Adipocyte (in vitro differentiated cells): ENCODE measurements at regions not wholly inside any gene's neighbourhood (a gene's known extent, or its start where the extent isn't known, plus 50 kb on each side); places are given as distances from the start of the nearest gene placed in this dataset.

Source experiments
- DNase-seq: peaks from one replicate; pipeline ENCODE4 v3.0.0-alpha.2; 2015; ENCODE audit warnings: low read depth
- H3K27me3 ChIP-seq: replicated peaks from 2 replicates; pipeline ENCODE4 v1.7.0; 2013; ENCODE audit warnings: mild to moderate bottlenecking, low read length, moderate library complexity; ENCODE audit not compliant: control insufficient read depth, insufficient read depth
- H3K36me3 ChIP-seq: 2 replicates; pipeline ENCODE4 v1.7.0; 2013; ENCODE audit warnings: low read length, mild to moderate bottlenecking, moderate library complexity; ENCODE audit not compliant: control insufficient read depth, insufficient read depth, severe bottlenecking
- H3K4me1 ChIP-seq: 2 replicates; pipeline ENCODE4 v1.7.0; 2013; ENCODE audit warnings: mild to moderate bottlenecking, low read length, moderate library complexity; ENCODE audit not compliant: control insufficient read depth, insufficient read depth
- H3K4me3 ChIP-seq: 2 replicates; pipeline ENCODE4 v1.7.0; 2013; ENCODE audit warnings: mild to moderate bottlenecking, low read length, moderate library complexity
- H3K9ac ChIP-seq: 2 replicates; pipeline ENCODE4 v1.7.0; 2013; ENCODE audit warnings: mild to moderate bottlenecking, low read length, moderate library complexity
- H3K9me3 ChIP-seq: 2 replicates; pipeline ENCODE4 v1.7.0; 2013; ENCODE audit warnings: mild to moderate bottlenecking, low read length, moderate library complexity; ENCODE audit not compliant: control insufficient read depth

- H3K36me3 ChIP-seq: peaks cover 4% of the 10 kb centered on the region
- H3K27me3 ChIP-seq: no peaks in the 10 kb centered on the region
- no peaks in the 10 kb centered on the region for H3K4me1 ChIP-seq
- peak; percentile 5 for DNase-seq
- no peak overlapping the region for H3K4me3 ChIP-seq
- H3K9ac ChIP-seq: no peak overlapping the region
- H3K9me3 ChIP-seq: no peaks in the 10 kb centered on the region
Observed at GRCh38 chr4:182155806-182156205, 87.4 kb upstream of the TENM3 start.

GRCh38 chr4:182163180-182163579 is 80.0 kb upstream of the TENM3 start:
- H3K4me1 ChIP-seq: no peaks in the 10 kb centered on the region
- DNase-seq: no peak

GRCh38 chr4:182169572-182169971 is 73.6 kb upstream of the TENM3 start:
- Histone ChIP-seq H3K9me3 (no peaks in the 10 kb centered on the region), H3K4me1 (no peaks in the 10 kb centered on the region), H3K27me3 (no peaks in the 10 kb centered on the region), H3K4me3 (no peak overlapping the region), H3K36me3 (no peaks in the 10 kb centered on the region), H3K9ac (no peak overlapping the region)
- DNase-seq: no peak

More at GRCh38 chr4:182163180-182163579, 80.0 kb upstream of the TENM3 start:
- H3K27me3 ChIP-seq: no peaks in the 10 kb centered on the region
- no peak overlapping the region for H3K4me3 ChIP-seq
- H3K36me3 ChIP-seq: peaks cover 4% of the 10 kb centered on the region
- no peak overlapping the region for H3K9ac ChIP-seq
- H3K9me3 ChIP-seq: no peaks in the 10 kb centered on the region

- DNase-seq: no peak
- no peaks in the 10 kb centered on the region for H3K27me3 ChIP-seq
- no peaks in the 10 kb centered on the region for H3K36me3 ChIP-seq
- no peaks in the 10 kb centered on the region for H3K9me3 ChIP-seq
- no peaks in the 10 kb centered on the region for H3K4me1 ChIP-seq
- H3K9ac ChIP-seq: no peak overlapping the region
- H3K4me3 ChIP-seq: no peak overlapping the region
Observed at GRCh38 chr4:182169987-182170386, 73.2 kb upstream of the TENM3 start.

GRCh38 chr4:182170417-182170935 is 72.7 kb upstream of the TENM3 start:
- no peaks in the 10 kb centered on the region for H3K27me3 ChIP-seq
- no peaks in the 10 kb centered on the region for H3K9me3 ChIP-seq
- no peaks in the 10 kb centered on the region for H3K4me1 ChIP-seq
- DNase-seq: no peak
- no peaks in the 10 kb centered on the region for H3K36me3 ChIP-seq
- H3K4me3 ChIP-seq: no peak overlapping the region
- no peak overlapping the region for H3K9ac ChIP-seq

- H3K36me3 ChIP-seq: no peaks in the 10 kb centered on the region
- no peak overlapping the region for H3K4me3 ChIP-seq
- no peaks in the 10 kb centered on the region for H3K27me3 ChIP-seq
Observed at GRCh38 chr4:182174979-182175378, 68.2 kb upstream of the TENM3 start.

GRCh38 chr4:182175788-182176519 is 67.2 kb upstream of the TENM3 start:
- DNase-seq: no peak
- no peaks in the 10 kb centered on the region for H3K36me3 ChIP-seq
- no peak overlapping the region for H3K9ac ChIP-seq
- no peaks in the 10 kb centered on the region for H3K9me3 ChIP-seq
- peaks cover 15% of the 10 kb centered on the region for H3K4me1 ChIP-seq
- no peaks in the 10 kb centered on the region for H3K27me3 ChIP-seq
- H3K4me3 ChIP-seq: no peak overlapping the region

More at GRCh38 chr4:182174979-182175378, 68.2 kb upstream of the TENM3 start:
- no peak overlapping the region for H3K9ac ChIP-seq
- peaks cover 12% of the 10 kb centered on the region for H3K4me1 ChIP-seq
- DNase-seq: no peak
- H3K9me3 ChIP-seq: no peaks in the 10 kb centered on the region

GRCh38 chr4:182177166-182177565 is 66.0 kb upstream of the TENM3 start:
- no peak overlapping the region for H3K9ac ChIP-seq
- H3K36me3 ChIP-seq: no peaks in the 10 kb centered on the region
- no peak for DNase-seq
- H3K9me3 ChIP-seq: no peaks in the 10 kb centered on the region
- no peaks in the 10 kb centered on the region for H3K27me3 ChIP-seq
- H3K4me1 ChIP-seq: peaks cover 15% of the 10 kb centered on the region
- no peak overlapping the region for H3K4me3 ChIP-seq

- Histone ChIP-seq H3K4me1 (peaks cover 15% of the 10 kb centered on the region), H3K27me3 (no peaks in the 10 kb centered on the region), H3K36me3 (no peaks in the 10 kb centered on the region), H3K4me3 (no peak overlapping the region), H3K9me3 (no peaks in the 10 kb centered on the region), H3K9ac (no peak overlapping the region)
- DNase-seq: peak; percentile 67
Observed at GRCh38 chr4:182179105-182179504, 64.1 kb upstream of the TENM3 start.

- peak; percentile 11 for DNase-seq
- Histone ChIP-seq H3K27me3 (no peaks in the 10 kb centered on the region), H3K9me3 (no peaks in the 10 kb centered on the region), H3K9ac (no peak overlapping the region), H3K4me1 (peaks cover 15% of the 10 kb centered on the region), H3K4me3 (no peak overlapping the region), H3K36me3 (no peaks in the 10 kb centered on the region)
Observed at GRCh38 chr4:182179751-182180150, 63.5 kb upstream of the TENM3 start.

GRCh38 chr4:182185491-182185890 is 57.7 kb upstream of the TENM3 start:
- H3K27me3 ChIP-seq: no peaks in the 10 kb centered on the region
- no peak for DNase-seq
- H3K9me3 ChIP-seq: no peaks in the 10 kb centered on the region
- no peak overlapping the region for H3K9ac ChIP-seq
- H3K4me1 ChIP-seq: peaks cover 16% of the 10 kb centered on the region
- peak overlapping the region; percentile 19 for H3K4me3 ChIP-seq
- no peaks in the 10 kb centered on the region for H3K36me3 ChIP-seq

GRCh38 chr4:182187674-182188073 is 55.5 kb upstream of the TENM3 start:
- H3K4me3 ChIP-seq: no peak overlapping the region
- H3K9ac ChIP-seq: no peak overlapping the region
- DNase-seq: no peak
- no peaks in the 10 kb centered on the region for H3K36me3 ChIP-seq
- no peaks in the 10 kb centered on the region for H3K27me3 ChIP-seq
- H3K4me1 ChIP-seq: peaks cover 35% of the 10 kb centered on the region
- no peaks in the 10 kb centered on the region for H3K9me3 ChIP-seq
